ENCODE measurements at regions not wholly inside any gene's neighbourhood (a gene's known extent, or its start where the extent isn't known, plus 50 kb on each side); places are given as distances from the start of the nearest gene placed in this dataset.
"Not testable (repeated sequence)": the region's sequence is repeated elsewhere in the genome, so short reads cannot be mapped to it uniquely, and the experiment has no call there.

DNA sequence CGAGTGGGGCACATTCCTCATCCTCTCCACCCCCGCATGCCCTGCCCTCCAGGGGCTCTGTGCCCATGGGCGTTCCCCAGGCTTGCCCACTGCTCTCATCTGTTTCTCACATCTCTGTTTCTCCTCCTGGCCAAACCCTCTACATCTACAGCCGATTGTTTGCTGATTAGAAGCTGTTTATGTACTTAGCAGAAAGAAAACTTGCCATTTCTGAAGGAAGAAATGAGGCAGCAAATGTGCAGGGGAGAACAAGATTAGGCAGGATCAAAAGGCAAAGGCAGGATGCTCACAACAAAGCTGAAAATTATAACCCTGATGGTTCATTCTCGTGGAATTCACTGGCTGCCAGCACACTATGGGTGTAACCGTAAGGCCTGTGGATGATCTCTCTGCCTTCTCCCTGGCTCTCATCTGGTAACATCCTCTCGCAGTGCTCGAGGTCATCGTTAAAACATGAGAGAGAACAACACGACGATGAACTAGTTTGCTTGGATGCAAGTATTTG, 111.6 kb upstream of the KLF14 start:
- no peak overlapping the region for H3K27ac ChIP-seq
- TF ChIP-seq ZFX (IDR thresholded peaks at IDR 0.05; ENCODE audit: borderline replicate concordance) = no peak
- TF ChIP-seq CTCF (IDR thresholded peaks at IDR 0.05) = no peak

GRCh38 chr7:130849604-130850003, 115.6 kb upstream of the KLF14 start:
- TF ChIP-seq ZFX (IDR thresholded peaks at IDR 0.05; ENCODE audit: borderline replicate concordance) = no peak
- no peak for TF ChIP-seq CTCF (IDR thresholded peaks at IDR 0.05)
- H3K27ac ChIP-seq = no peak overlapping the region

DNA sequence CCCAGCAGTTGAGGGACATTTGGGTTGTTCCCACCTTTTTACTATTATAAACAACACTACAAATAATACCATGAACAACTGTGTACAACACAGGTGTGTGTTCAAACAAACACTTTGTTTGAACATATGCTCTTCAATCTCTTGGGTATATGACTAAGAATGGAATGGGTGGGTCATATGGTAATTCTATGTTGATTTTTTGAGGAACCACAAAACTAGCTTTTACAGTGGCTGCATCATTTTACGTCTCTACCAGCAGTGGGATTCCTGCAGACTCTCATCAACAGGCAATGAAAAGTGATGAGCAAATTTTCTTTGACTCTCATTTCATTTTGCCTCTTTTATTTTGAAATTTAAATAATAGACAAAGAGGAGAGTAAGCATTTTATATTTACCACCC, 116.9 kb upstream of the KLF14 start:
- no peak overlapping the region for H3K27ac ChIP-seq
- TF ChIP-seq ZFX (IDR thresholded peaks at IDR 0.05; ENCODE audit: borderline replicate concordance) (no peak), CTCF (IDR thresholded peaks at IDR 0.05) (no peak)

GRCh38 chr7:130852867-130853266, 118.9 kb upstream of the KLF14 start:
- TF ChIP-seq CTCF (IDR thresholded peaks at IDR 0.05) (no peak), ZFX (IDR thresholded peaks at IDR 0.05; ENCODE audit: borderline replicate concordance) (no peak)
- no peak overlapping the region for H3K27ac ChIP-seq

DNA sequence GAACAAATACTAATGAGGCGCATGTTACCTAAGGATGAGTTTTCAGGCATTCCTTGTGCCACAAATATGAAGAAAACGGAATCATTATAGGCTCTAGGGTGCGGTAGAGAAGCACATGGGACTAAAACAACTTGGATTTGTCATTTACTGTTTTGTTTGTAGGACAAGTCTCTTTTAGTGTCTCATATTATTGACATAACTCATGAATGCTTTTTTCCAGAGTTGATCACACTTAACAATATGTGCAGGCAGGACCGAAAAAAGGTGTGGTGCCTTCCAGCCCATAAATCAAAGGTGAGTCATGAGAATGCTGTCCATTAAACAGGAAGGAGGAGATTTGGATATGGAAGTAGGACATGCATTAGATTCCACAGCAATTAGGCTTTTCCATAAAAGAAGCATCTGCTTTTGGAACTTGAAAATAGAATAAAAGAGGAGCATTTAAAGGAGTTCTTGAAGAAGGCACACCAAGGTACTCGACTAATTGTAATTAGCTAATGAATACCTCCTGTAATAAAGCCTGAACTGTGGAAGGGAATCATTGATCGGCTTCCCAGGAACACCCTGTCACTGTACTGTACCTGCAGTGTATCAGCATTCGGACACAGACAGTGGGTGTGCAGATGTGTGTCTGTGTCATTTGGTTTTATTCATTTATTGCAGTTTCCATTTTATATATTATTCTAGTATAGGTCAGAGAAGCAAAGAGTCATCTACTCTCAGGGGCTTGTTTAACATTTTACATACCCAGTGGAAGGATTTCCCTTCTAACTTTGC, 119.7 kb upstream of the KLF14 start:
- H3K27ac ChIP-seq = no peak overlapping the region
- TF ChIP-seq CTCF (IDR thresholded peaks at IDR 0.05) (no peak), ZFX (IDR thresholded peaks at IDR 0.05; ENCODE audit: borderline replicate concordance) (no peak)

DNA sequence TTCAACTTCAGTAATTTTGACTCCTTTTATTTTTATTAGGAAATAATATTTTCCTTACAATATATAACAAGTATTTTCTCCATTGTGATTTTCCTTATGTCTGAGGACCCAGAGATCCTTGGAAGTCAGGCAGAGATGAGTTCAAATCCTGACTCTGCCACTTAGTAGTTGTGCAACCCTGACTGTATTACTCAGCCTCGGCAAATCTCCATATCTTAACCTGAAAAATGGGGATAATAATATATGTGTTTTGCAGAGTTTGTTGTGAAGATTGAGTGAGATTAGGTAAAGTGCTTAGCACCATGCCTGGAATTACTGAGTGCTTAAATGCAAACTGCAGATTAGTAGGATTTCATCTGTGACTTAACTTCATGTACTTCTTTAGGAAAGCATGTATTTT, 120.5 kb upstream of the KLF14 start:
- H3K27ac ChIP-seq = no peak overlapping the region
- no peak for TF ChIP-seq CTCF (IDR thresholded peaks at IDR 0.05)
- no peak for TF ChIP-seq ZFX (IDR thresholded peaks at IDR 0.05; ENCODE audit: borderline replicate concordance)

DNA sequence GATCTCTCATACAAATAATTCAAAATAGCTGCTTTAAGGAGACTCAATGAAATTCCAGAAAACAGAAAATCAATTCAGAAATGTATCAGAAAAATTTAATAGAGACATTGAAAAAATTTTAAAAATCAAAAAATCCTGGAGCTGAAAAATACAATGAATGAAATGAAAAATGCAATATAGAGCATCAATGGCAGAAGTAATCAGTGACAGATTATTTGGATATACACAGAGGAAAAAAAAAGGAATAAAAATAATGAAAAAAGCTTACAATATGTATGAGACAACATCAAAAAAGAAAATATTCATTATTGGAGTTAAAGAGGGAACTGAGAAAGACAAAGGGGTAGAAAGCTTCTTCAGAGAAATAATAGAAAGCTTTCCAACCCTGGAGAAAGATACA, 122.9 kb upstream of the KLF14 start:
- H3K27ac ChIP-seq = no peak overlapping the region
- TF ChIP-seq CTCF (IDR thresholded peaks at IDR 0.05) (no peak), ZFX (IDR thresholded peaks at IDR 0.05; ENCODE audit: borderline replicate concordance) (no peak)

- not testable (repeated sequence) for H3K27ac ChIP-seq
These were observed 126.8 kb upstream of the KLF14 start for GRCh38 chr7:130860832-130861231.

Data from 22Rv1 (cell line).